ENCODE measurements at regions not wholly inside any gene's neighbourhood (a gene's known extent, or its start where the extent isn't known, plus 50 kb on each side); places are given as distances from the start of the nearest gene placed in this dataset.

GRCh38 chr3:194287374-194287773 lies 63.8 kb downstream of the CPN2 start:
- Histone ChIP-seq H3K27ac (ENCODE audit: extremely low read depth, low read depth, low read length) (no peak overlapping the region), H3K4me1 (ENCODE audit: control insufficient read depth, insufficient read depth, low read length) (no peaks in the 10 kb centered on the region), H3K4me3 (ENCODE audit: low read depth, low read length) (no peak overlapping the region), H3K36me3 (ENCODE audit: control insufficient read depth in 2 of 2, insufficient read depth in 1 of 2, low read length in 2 of 2) (no peaks in the 10 kb centered on the region), H3K9me3 (ENCODE audit: control insufficient read depth, insufficient read depth, low read depth, low read length) (no peaks in the 10 kb centered on the region)
- POLR2A ChIA-PET = no interaction called here
- CTCF ChIA-PET = interaction anchor here (0.6 to 1.3 kb wide), 2 partner anchors 11 to 103 kb away, joined by 4 to 6 read pairs; no protein-coding TSS in a partner anchor
- TF ChIP-seq ZBTB6 (tag by site-specific recombination; IDR thresholded peaks at IDR 0.05) = no peak
- TF ChIP-seq ZNF600 (tag by site-specific recombination; IDR thresholded peaks at IDR 0.05) = no peak
- TF ChIP-seq ZNF426 (tag by site-specific recombination; IDR thresholded peaks at IDR 0.05) = no peak
- TF ChIP-seq ZSCAN18 (tag by site-specific recombination; IDR thresholded peaks at IDR 0.05) = no peak
- TF ChIP-seq BCL11A (tag by site-specific recombination; IDR thresholded peaks at IDR 0.05; ENCODE audit: low read depth) = no peak
- TF ChIP-seq INSM2 (tag by site-specific recombination; IDR thresholded peaks at IDR 0.05) = no peak
- no peak for TF ChIP-seq SALL2 (tag by site-specific recombination; IDR thresholded peaks at IDR 0.05; ENCODE audit: borderline replicate concordance)
- TF ChIP-seq ZNF777 (tag by site-specific recombination; IDR thresholded peaks at IDR 0.05; ENCODE audit: borderline replicate concordance) = no peak
- TF ChIP-seq GLI4 (tag by site-specific recombination; IDR thresholded peaks at IDR 0.05) = no peak

GRCh38 chr3:194287977-194288706 lies 63.0 kb downstream of the CPN2 start:
- Histone ChIP-seq H3K9me3 (ENCODE audit: control insufficient read depth, insufficient read depth, low read depth, low read length) (no peaks in the 10 kb centered on the region), H3K4me3 (ENCODE audit: low read depth, low read length) (no peak overlapping the region), H3K27ac (ENCODE audit: extremely low read depth, low read depth, low read length) (no peak overlapping the region), H3K4me1 (ENCODE audit: control insufficient read depth, insufficient read depth, low read length) (no peaks in the 10 kb centered on the region), H3K36me3 (ENCODE audit: control insufficient read depth in 2 of 2, insufficient read depth in 1 of 2, low read length in 2 of 2) (no peaks in the 10 kb centered on the region)
- ChIA-PET POLR2A (no interaction called here), CTCF (interaction anchor here (0.6 kb wide), 1 partner anchor 104 kb away, joined by 6 read pairs; no protein-coding TSS in a partner anchor)
- no peak for TF ChIP-seq ZNF23 (tag by site-specific recombination; IDR thresholded peaks at IDR 0.05; ENCODE audit: borderline replicate concordance)
- no peak for TF ChIP-seq ZSCAN16 (tag by site-specific recombination; IDR thresholded peaks at IDR 0.05)
- TF ChIP-seq ZNF211 (tag by site-specific recombination; IDR thresholded peaks at IDR 0.05; ENCODE audit: low read depth) = no peak
- no peak for TF ChIP-seq ZNF426 (tag by site-specific recombination; IDR thresholded peaks at IDR 0.05)
- no peak for TF ChIP-seq INSM2 (tag by site-specific recombination; IDR thresholded peaks at IDR 0.05)
- no peak for TF ChIP-seq ZNF133 (tag by site-specific recombination; IDR thresholded peaks at IDR 0.05)
- TF ChIP-seq ZNF112 (tag by site-specific recombination; IDR thresholded peaks at IDR 0.05) = no peak
- TF ChIP-seq WT1 (tag by site-specific recombination; IDR thresholded peaks at IDR 0.05) = no peak
- TF ChIP-seq ZNF341 (tag by site-specific recombination; IDR thresholded peaks at IDR 0.05; ENCODE audit: low read depth) = no peak
